NB4 (cell line): ENCODE measurements at regions not wholly inside any gene's neighbourhood (a gene's known extent, or its start where the extent isn't known, plus 50 kb on each side); places are given as distances from the start of the nearest gene placed in this dataset.

Experiments
- DNase-seq: peaks from one replicate; pipeline ENCODE4 v3.0.0; 2010; ENCODE audit warnings: low read depth
- H3K4me3 ChIP-seq: one replicate; pipeline ENCODE4 v1.5.1; 2011; ENCODE audit warnings: mild to moderate bottlenecking, low read depth, low read length, moderate library complexity
- CTCF ChIP-seq: IDR thresholded peaks from one replicate; pipeline ENCODE4 v1.5.1; 2012; ENCODE audit warnings: low read depth, low read length
- MAX ChIP-seq: IDR thresholded peaks from 2 replicates; pipeline ENCODE4 v1.6.1; 2011; ENCODE audit warnings: low read depth, low read length
- MYC ChIP-seq: IDR thresholded peaks from 2 replicates; pipeline ENCODE4 v1.6.1; 2011; ENCODE audit warnings: low read depth, low read length
- POLR2A ChIP-seq: IDR thresholded peaks from 2 replicates; pipeline ENCODE4 v1.6.1; 2011; ENCODE audit warnings: mild to moderate bottlenecking; ENCODE audit not compliant: insufficient read length; ENCODE audit errors: extremely low read depth

- no peak for TF ChIP-seq POLR2A
- TF ChIP-seq CTCF: no peak
- no peak for TF ChIP-seq MAX
- no peak for DNase-seq
- no peak overlapping the region for H3K4me3 ChIP-seq
Measured at GRCh38 chr4:124526331-124526730, 186.2 kb downstream of the ANKRD50 start.

- H3K4me3 ChIP-seq: no peak overlapping the region
- TF ChIP-seq MAX: no peak
- no peak for DNase-seq
Measured at GRCh38 chr4:124526769-124527168, 185.8 kb downstream of the ANKRD50 start.

- H3K4me3 ChIP-seq: no peak overlapping the region
- DNase-seq: no peak
- TF ChIP-seq MAX: no peak
- no peak for TF ChIP-seq POLR2A
- TF ChIP-seq MYC: no peak
- TF ChIP-seq CTCF: no peak
Measured at GRCh38 chr4:124527364-124527763, 185.2 kb downstream of the ANKRD50 start.

GRCh38 chr4:124529131-124529530 lies 183.4 kb downstream of the ANKRD50 start:
- H3K4me3 ChIP-seq: no peak overlapping the region
- TF ChIP-seq MAX: no peak
- no peak for TF ChIP-seq POLR2A
- TF ChIP-seq CTCF: no peak
- no peak for TF ChIP-seq MYC
- no peak for DNase-seq

GRCh38 chr4:124530464-124531077 lies 182.0 kb downstream of the ANKRD50 start:
- H3K4me3 ChIP-seq: no peak overlapping the region
- no peak for DNase-seq
- TF ChIP-seq MAX: no peak
- no peak for TF ChIP-seq CTCF
- no peak for TF ChIP-seq MYC
- TF ChIP-seq POLR2A: no peak

GRCh38 chr4:124534131-124534530 lies 178.4 kb downstream of the ANKRD50 start:
- DNase-seq: no peak
- H3K4me3 ChIP-seq: no peak overlapping the region
- no peak for TF ChIP-seq MAX

- no peak overlapping the region for H3K4me3 ChIP-seq
- DNase-seq: no peak
- TF ChIP-seq MAX (no peak), MYC (no peak), CTCF (no peak), POLR2A (no peak)
Measured at GRCh38 chr4:124535003-124535402, 177.5 kb downstream of the ANKRD50 start.
